GM18861 (cell line): ENCODE measurements at regions not wholly inside any gene's neighbourhood (a gene's known extent, or its start where the extent isn't known, plus 50 kb on each side); places are given as distances from the start of the nearest gene placed in this dataset.

Experiments used
- ATAC-seq: cut with Tn5 transposase; IDR thresholded peaks from one replicate; pipeline ENCODE4 v1.9.1; 2021; ENCODE audit not compliant: unreplicated experiment

- ATAC-seq, result no peak
Observed at GRCh38 chr9:119044806-119045205, 324.4 kb downstream of the BRINP1 start.

GRCh38 chr9:119047513-119048307 is 321.5 kb downstream of the BRINP1 start:
- ATAC-seq, result no peak

GRCh38 chr9:119050281-119050680 is 319.0 kb downstream of the BRINP1 start:
- ATAC-seq, result no peak

GRCh38 chr9:119052339-119053030 is 316.8 kb downstream of the BRINP1 start:
- ATAC-seq, result no peak

- ATAC-seq, result no peak
Observed at GRCh38 chr9:119053070-119053469, 316.2 kb downstream of the BRINP1 start.

- no peak for ATAC-seq
Observed at GRCh38 chr9:119060629-119061385, 308.4 kb downstream of the BRINP1 start.

GRCh38 chr9:119071636-119072035 is 297.6 kb downstream of the BRINP1 start:
- ATAC-seq, result no peak

- ATAC-seq, result no peak
Observed at GRCh38 chr9:119074017-119074416, 295.2 kb downstream of the BRINP1 start.

- ATAC-seq, result no peak
Observed at GRCh38 chr9:119078015-119078414, 291.2 kb downstream of the BRINP1 start.

- no peak for ATAC-seq
Observed at GRCh38 chr9:119083673-119084072, 285.6 kb downstream of the BRINP1 start.

GRCh38 chr9:119086590-119086989 is 282.6 kb downstream of the BRINP1 start:
- ATAC-seq, result no peak

GRCh38 chr9:119088002-119088547 is 281.2 kb downstream of the BRINP1 start:
- ATAC-seq, result no peak

- no peak for ATAC-seq
Observed at GRCh38 chr9:119091074-119091473, 278.2 kb downstream of the BRINP1 start.

GRCh38 chr9:119092125-119092524 is 277.1 kb downstream of the BRINP1 start:
- no peak for ATAC-seq

- ATAC-seq, result no peak
Observed at GRCh38 chr9:119094086-119094485, 275.1 kb downstream of the BRINP1 start.

- no peak for ATAC-seq
Observed at GRCh38 chr9:119095072-119095471, 274.2 kb downstream of the BRINP1 start.

- no peak for ATAC-seq
Observed at GRCh38 chr9:119101048-119101447, 268.2 kb downstream of the BRINP1 start.

- no peak for ATAC-seq
Observed at GRCh38 chr9:119114681-119115080, 254.6 kb downstream of the BRINP1 start.
